GM21529 (cell line): ENCODE measurements at regions not wholly inside any gene's neighbourhood (a gene's known extent, or its start where the extent isn't known, plus 50 kb on each side); places are given as distances from the start of the nearest gene placed in this dataset.

Experiments used
- ATAC-seq: cut with Tn5 transposase; IDR thresholded peaks from one replicate; pipeline ENCODE4 v1.9.1; 2021; ENCODE audit not compliant: unreplicated experiment

DNA sequence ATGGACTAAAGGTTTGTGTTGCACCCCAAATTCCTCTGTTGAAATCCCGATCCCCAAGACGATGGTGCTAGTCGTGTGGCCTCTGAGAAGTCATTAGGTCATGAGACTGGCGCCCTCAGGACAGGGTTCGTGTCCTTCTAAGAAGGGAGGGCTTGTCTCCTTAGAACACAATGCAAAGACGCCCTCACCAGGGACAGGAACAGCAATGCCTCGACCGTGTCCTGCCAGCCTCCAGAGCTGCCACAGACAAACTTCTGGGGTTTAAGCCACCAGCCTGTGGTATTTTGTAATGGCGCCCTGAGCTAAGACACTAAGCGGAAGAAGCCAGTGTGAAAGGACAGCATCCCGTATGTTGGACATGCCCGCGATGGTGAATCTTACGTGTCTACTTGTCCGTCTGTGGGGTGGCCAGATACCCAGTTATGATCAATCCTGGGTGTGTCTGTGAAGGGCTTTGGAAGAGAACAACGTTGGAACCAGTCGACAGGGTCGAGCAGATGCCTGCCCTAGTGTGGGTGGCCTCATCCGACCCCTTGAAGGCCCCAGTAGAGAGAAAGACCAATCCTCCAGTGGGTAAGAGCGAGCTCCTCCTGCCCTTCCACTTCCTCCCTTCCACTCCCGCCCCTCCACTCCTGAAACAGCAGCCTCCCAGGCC, 279.2 kb upstream of the IRX2 start:
- no peak for ATAC-seq

DNA sequence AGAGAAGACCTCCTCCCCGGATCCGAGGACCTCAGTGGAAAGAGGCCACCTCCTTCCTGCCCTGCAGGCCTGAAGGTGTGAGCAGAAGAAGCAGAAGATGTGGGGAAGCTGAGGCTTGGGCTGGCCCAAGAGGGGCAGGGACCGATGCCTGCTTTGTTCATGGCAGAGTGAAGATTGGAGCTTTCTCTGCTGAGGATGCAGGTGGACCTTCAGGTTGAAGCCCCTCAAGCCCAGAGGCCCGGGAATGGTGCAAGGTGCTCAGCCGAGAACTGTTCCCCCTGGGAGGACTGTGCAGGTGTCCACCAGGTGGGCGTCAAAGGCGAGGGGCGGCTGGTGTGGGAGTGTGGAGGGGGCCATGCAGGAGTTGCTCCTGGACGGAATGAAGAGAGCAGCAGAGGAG, 277.9 kb upstream of the IRX2 start:
- ATAC-seq: no peak

GRCh38 chr5:3027866-3028635, 276.6 kb upstream of the IRX2 start:
- no peak for ATAC-seq

GRCh38 chr5:3027185-3027865, 275.8 kb upstream of the IRX2 start:
- no peak for ATAC-seq

DNA sequence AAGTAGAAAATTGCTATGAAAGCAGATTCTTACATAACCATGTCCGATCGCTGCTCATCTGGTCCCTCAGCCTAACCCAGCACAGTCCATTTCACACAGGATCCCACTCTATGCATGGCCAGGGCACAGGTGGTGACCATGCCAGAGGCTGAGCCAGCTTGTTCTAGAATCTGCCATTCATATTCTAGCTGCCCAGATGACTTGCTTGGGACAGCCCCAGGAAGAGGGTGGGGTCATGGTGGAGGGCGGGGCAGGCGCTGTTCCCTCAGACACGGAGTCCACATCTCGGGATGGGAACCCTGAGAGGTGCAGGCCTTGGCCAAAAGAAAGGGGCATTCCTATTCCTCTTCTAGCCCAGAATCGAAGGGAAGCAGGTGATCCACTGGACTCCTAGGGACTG, 275.2 kb upstream of the IRX2 start:
- no peak for ATAC-seq

DNA sequence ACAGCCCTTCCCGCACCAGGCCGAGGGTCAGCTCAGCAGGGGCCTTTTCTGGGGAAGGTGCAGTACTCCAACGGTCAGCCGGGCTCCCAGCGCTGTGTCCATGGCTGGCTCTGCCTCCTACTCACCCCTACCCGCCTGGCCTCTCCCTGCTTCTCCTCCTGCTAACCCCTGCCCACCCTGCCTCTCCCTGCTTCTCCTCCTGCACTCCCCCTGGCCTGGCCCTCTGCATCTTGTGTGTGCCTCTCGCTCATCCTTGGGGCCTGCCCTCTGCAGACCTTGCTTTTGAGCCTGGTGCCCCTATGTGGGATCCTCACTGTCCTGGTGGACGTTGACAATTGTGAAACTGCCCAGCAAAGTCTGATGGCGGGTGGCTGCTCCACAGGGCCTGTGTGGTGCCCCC, 274.6 kb upstream of the IRX2 start:
- ATAC-seq: no peak

GRCh38 chr5:3025392-3025791, 273.9 kb upstream of the IRX2 start:
- ATAC-seq: no peak

DNA sequence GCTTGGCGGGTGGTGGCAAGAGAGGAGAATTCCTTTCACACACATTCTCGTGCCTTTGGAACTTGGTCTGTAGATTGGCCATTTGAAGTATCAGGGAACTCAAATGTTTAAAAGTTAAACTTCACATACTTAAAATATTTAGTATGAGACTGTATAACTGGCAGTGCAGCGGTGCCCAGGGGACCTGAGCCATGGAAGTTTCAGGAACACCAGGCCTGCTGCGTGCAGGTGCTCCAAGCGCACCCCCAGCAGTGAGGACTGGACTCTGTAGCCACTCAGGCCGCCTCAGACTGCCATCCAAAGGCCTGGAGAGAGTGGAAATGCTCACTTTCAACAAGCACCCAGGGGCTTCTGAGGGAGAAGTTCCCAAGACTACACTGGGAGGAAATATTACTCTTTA, 273.5 kb upstream of the IRX2 start:
- no peak for ATAC-seq

DNA sequence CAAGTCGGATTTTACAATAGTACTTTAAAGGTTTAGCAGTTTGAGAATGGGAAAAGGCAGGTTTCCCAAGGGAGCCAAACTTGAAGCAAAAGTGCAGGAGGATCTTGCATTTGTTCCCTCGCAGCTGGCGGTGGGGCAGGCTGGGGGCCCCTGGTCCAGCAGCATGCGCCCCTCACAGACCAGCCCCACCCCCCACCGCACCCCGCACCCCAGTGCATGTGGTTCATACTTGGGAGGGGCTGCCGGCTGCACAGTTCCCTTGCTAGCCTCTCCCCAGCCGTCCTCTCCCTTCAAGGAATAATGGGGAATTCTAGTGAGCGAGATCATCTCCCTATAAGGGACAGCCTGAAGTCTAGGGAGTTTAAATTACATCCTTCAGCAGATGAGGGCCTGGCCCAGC, 273.1 kb upstream of the IRX2 start:
- ATAC-seq: no peak

- no peak for ATAC-seq
These were observed 272.6 kb upstream of the IRX2 start for GRCh38 chr5:3024126-3024525.

DNA sequence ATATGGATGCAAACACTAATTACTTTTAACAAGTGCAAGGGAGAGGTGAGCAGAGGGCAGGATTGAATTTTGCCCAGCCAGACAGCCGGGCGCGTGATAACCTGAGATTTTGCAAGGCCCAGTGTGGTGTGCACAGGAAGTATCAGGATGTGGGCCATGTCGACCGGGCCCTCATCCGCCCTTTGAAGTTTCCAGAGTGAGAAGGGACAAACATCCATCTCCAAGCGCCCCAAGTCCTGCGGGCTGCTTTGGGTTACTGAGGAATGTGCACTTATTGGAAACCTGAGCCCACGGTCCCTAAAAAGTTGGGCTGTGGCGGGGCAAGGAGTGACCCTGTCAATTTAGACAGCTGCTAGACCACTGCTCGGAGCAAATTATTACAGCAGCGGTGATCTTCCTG, 272.2 kb upstream of the IRX2 start:
- no peak for ATAC-seq

DNA sequence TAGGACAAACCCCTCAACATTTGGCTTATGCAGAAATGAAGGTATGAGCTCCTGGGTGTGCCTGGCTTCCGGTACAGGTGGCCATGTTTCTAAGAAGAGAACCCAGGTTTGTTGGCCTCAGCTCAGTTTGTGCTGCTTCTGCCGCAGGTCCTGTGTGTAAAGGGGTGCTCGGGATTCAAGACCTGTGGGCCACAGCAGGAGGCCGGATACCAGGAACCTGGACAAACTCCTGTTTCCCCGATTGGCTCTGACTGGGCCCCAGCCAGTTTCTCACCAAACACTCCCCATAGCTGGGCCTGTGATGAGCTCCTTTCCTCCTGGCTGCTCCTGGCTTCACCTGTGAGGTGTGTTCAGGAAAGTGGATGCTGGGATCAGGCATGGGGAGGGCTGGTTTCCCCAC, 271.2 kb upstream of the IRX2 start:
- no peak for ATAC-seq

- no peak for ATAC-seq
These were observed 268.9 kb upstream of the IRX2 start for GRCh38 chr5:3020426-3020825.

DNA sequence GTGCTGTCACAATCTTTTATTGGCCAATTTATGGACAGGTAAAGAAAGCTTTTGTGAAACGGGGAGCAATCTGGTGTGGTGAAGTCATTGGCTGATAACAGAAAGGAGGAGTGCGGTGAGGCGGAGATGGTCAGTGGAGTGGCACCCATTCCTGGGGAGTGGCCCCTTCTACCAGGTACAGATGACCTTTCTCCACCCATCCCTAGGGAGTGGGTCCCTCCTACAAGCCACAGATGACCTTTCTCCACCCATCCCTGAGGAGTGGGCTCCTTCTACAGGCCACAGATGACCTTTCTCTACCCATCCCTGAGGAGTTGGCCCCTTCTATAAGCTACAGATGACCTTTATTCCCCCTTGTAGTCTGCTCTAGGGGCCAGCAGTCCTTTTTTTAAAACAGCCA, 267.6 kb upstream of the IRX2 start:
- no peak for ATAC-seq

- ATAC-seq: no peak
These were observed 260.2 kb upstream of the IRX2 start for GRCh38 chr5:3011764-3012017.

GRCh38 chr5:3010953-3011763, 259.7 kb upstream of the IRX2 start:
- no peak for ATAC-seq

DNA sequence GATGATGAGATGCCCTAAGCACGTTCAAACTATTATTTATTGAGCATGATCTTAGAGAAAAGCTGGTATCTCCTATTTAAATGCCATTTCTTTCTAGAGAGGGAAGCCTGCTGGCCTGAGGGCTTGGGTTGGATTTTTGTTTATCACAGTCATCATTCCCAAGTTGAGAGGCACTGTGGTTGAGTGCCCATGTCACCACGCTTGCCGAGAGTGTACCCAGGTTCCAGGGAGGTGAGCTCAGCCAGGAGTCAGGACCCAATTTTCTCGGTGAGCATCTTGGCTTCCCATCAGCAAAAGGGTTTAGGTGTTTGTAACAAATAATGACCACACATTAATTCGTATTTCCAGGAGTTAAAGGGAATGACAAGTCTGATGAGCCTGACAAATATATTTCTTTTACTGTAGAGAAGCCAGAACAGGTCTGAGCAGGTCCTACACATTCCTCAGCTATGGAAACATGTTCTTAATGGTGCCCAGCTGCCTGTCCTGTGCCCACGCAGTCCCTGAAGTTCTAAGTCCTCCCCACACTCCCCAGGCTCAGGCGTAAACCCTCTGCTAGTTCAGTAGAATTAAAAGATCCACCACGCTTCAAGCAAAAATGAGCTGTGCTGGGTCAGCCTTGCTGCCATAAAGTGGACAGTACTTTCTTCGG, 258.9 kb upstream of the IRX2 start:
- no peak for ATAC-seq

GRCh38 chr5:3009605-3010004, 258.1 kb upstream of the IRX2 start:
- ATAC-seq: no peak

GRCh38 chr5:3007577-3007976, 256.1 kb upstream of the IRX2 start:
- no peak for ATAC-seq

- no peak for ATAC-seq
These were observed 255.6 kb upstream of the IRX2 start for GRCh38 chr5:3006961-3007551.

DNA sequence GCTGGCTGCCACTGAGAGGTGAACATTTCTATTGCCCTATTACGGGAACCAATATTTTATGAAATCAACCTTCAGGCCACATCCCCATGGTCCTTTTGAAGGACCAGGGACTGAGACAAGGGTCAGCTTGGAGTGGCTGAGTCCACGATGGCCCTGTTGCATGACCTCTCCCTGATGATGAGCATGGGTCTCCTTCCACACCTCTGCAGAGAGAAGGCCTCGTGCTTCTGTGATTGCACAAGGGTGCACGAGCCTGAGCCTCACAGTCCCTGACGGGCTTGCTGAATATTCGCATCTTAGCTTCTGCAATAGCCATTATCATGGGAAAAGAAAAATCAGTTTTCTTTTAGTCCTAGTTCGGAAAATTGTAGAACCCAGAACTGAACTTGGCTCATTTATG, 255.0 kb upstream of the IRX2 start:
- ATAC-seq: no peak
